H9 (cell line): ENCODE measurements at regions not wholly inside any gene's neighbourhood (a gene's known extent, or its start where the extent isn't known, plus 50 kb on each side); places are given as distances from the start of the nearest gene placed in this dataset.

Experiments
- DNase-seq: peaks from one replicate; pipeline ENCODE4 v3.0.0-alpha.2; 2017
- H2AFZ ChIP-seq: one replicate; pipeline ENCODE4 v1.6.1; 2013; ENCODE audit warnings: mild to moderate bottlenecking, low read length, control low read depth, moderate library complexity
- H2AK5ac ChIP-seq: 2 replicates; pipeline ENCODE4 v1.6.1; 2013; ENCODE audit warnings: low read length, control low read depth, mixed read lengths; ENCODE audit not compliant: insufficient read length
- H2BK120ac ChIP-seq: one replicate; pipeline ENCODE4 v1.6.1; 2013; ENCODE audit warnings: low read depth, mild to moderate bottlenecking, low read length, control low read depth, inconsistent platforms; ENCODE audit not compliant: poor library complexity, severe bottlenecking
- H2BK12ac ChIP-seq: 2 replicates; pipeline ENCODE4 v1.6.1; 2013; ENCODE audit warnings: low read length, control low read depth, mixed read lengths, low read depth; ENCODE audit not compliant: insufficient read length
- H2BK15ac ChIP-seq: 2 replicates; pipeline ENCODE4 v1.6.1; 2013; ENCODE audit warnings: low read depth, low read length, control low read depth
- H2BK20ac ChIP-seq: one replicate; pipeline ENCODE4 v1.6.1; 2013; ENCODE audit warnings: low read depth, mild to moderate bottlenecking, low read length, control low read depth, inconsistent platforms; ENCODE audit not compliant: poor library complexity, severe bottlenecking
- H2BK5ac ChIP-seq: 2 replicates; pipeline ENCODE4 v1.6.1; 2013; ENCODE audit warnings: low read length, control low read depth, mixed read lengths; ENCODE audit not compliant: insufficient read length
- H3K14ac ChIP-seq: 2 replicates; pipeline ENCODE4 v1.6.1; 2013; ENCODE audit warnings: low read length, control low read depth; ENCODE audit not compliant: insufficient read depth
- H3K18ac ChIP-seq: 2 replicates; pipeline ENCODE4 v1.6.1; 2013; ENCODE audit warnings: low read depth, mild to moderate bottlenecking, mixed read lengths, low read length, control low read depth; ENCODE audit not compliant: insufficient read length
- H3K23ac ChIP-seq: 2 replicates; pipeline ENCODE4 v1.6.1; 2013; ENCODE audit warnings: low read length, control low read depth, mixed read lengths, low read depth; ENCODE audit not compliant: insufficient read length
- H3K23me2 ChIP-seq: 2 replicates; pipeline ENCODE4 v1.6.1; 2013; ENCODE audit warnings: low read depth, mild to moderate bottlenecking, mixed read lengths, low read length, control low read depth; ENCODE audit not compliant: insufficient read length, poor library complexity, severe bottlenecking
- H3K27ac ChIP-seq: 2 replicates; pipeline ENCODE4 v1.5.1; 2013; ENCODE audit warnings: low read length, control low read depth, mixed read lengths, low read depth; ENCODE audit not compliant: insufficient read length
- H3K27me3 ChIP-seq: 2 replicates; pipeline ENCODE4 v1.6.1; 2013; ENCODE audit warnings: low read length, control low read depth, inconsistent platforms; ENCODE audit not compliant: insufficient read depth
- H3K4ac ChIP-seq: 2 replicates; pipeline ENCODE4 v1.6.1; 2013; ENCODE audit warnings: low read depth, mild to moderate bottlenecking, control low read depth, inconsistent platforms, low read length, moderate library complexity
- H3K4me1 ChIP-seq: 2 replicates; pipeline ENCODE4 v1.6.1; 2013; ENCODE audit warnings: low read length, control low read depth, inconsistent platforms; ENCODE audit not compliant: insufficient read depth
- H3K4me2 ChIP-seq: 2 replicates; pipeline ENCODE4 v1.6.1; 2013; ENCODE audit warnings: low read length, control low read depth, mixed read lengths; ENCODE audit not compliant: insufficient read length, insufficient read depth
- H3K56ac ChIP-seq: 2 replicates; pipeline ENCODE4 v1.6.1; 2013; ENCODE audit warnings: low read depth, mild to moderate bottlenecking, mixed read lengths, low read length, control low read depth; ENCODE audit not compliant: insufficient read length
- H3K79me1 ChIP-seq: 2 replicates; pipeline ENCODE4 v1.6.1; 2013; ENCODE audit warnings: low read depth, mild to moderate bottlenecking, moderate library complexity, low read length, control low read depth, inconsistent platforms; ENCODE audit not compliant: insufficient read depth, poor library complexity, severe bottlenecking
- H3K79me2 ChIP-seq: 2 replicates; pipeline ENCODE4 v1.6.1; 2013; ENCODE audit warnings: low read length, control low read depth, inconsistent platforms; ENCODE audit not compliant: insufficient read depth
- H3K9ac ChIP-seq: 2 replicates; pipeline ENCODE4 v1.6.1; 2013; ENCODE audit warnings: low read length, control low read depth, mixed read lengths; ENCODE audit not compliant: insufficient read length; ENCODE audit errors: extremely low read depth
- H3K9me3 ChIP-seq: one replicate; pipeline ENCODE4 v1.6.1; 2013; ENCODE audit warnings: low read depth, low read length, inconsistent platforms; ENCODE audit not compliant: control insufficient read depth
- H3T11ph ChIP-seq: one replicate; pipeline ENCODE4 v1.6.1; 2013; ENCODE audit warnings: mild to moderate bottlenecking, low read length, control low read depth, inconsistent platforms
- H4K20me1 ChIP-seq: one replicate; pipeline ENCODE4 v1.6.1; 2013; ENCODE audit not compliant: control insufficient read depth, insufficient read length, insufficient read depth
- H4K5ac ChIP-seq: 2 replicates; pipeline ENCODE4 v1.6.1; 2013; ENCODE audit warnings: low read depth, mild to moderate bottlenecking, mixed read lengths, low read length, control low read depth; ENCODE audit not compliant: insufficient read length
- H4K8ac ChIP-seq: replicated peaks from 2 replicates; pipeline ENCODE4 v1.6.1; 2013; ENCODE audit warnings: low read length, control low read depth, mixed read lengths, low read depth; ENCODE audit not compliant: insufficient read length
- H4K91ac ChIP-seq: 2 replicates; pipeline ENCODE4 v1.6.1; 2013; ENCODE audit warnings: low read depth, mild to moderate bottlenecking, moderate library complexity, mixed read lengths, low read length, control low read depth; ENCODE audit not compliant: insufficient read length
- H3K27ac Mint-ChIP-seq, 3 experiments: 2 replicates in 2 of 3; 3 replicates in 1 of 3; pipeline ENCODE4 v1.8.0; 2020 to 2021; ENCODE audit warnings: mixed read lengths in 3 of 3, mild to moderate bottlenecking in 1 of 3, moderate library complexity in 1 of 3
- H3K27me3 Mint-ChIP-seq: 2 replicates; pipeline ENCODE4 v1.8.0; 2021; ENCODE audit warnings: low read depth, mild to moderate bottlenecking, moderate library complexity, mixed read lengths
- H3K36me3 Mint-ChIP-seq, 3 experiments: 2 replicates in 2 of 3; 3 replicates in 1 of 3; pipeline ENCODE4 v1.8.0; 2020 to 2021; ENCODE audit warnings: low read depth in 3 of 3, mixed read lengths in 3 of 3; ENCODE audit not compliant: insufficient read depth in 1 of 3
- H3K4me1 Mint-ChIP-seq, 2 experiments: 2 replicates each; pipeline ENCODE4 v1.8.0; 2020; ENCODE audit warnings: mixed read lengths in 2 of 2
- H3K4me3 Mint-ChIP-seq, 2 experiments: 2 replicates in 1 of 2; 3 replicates in 1 of 2; pipeline ENCODE4 v1.8.0; 2020 to 2021; ENCODE audit warnings: mild to moderate bottlenecking in 2 of 2, mixed read lengths in 2 of 2, moderate library complexity in 1 of 2
- H3K9me3 Mint-ChIP-seq, 2 experiments: 2 replicates in 1 of 2; 3 replicates in 1 of 2; pipeline ENCODE4 v1.8.0; 2020; ENCODE audit warnings: mild to moderate bottlenecking in 2 of 2, mixed read lengths in 2 of 2, moderate library complexity in 1 of 2
- CTCF ChIP-seq: fragments of 200-600 bp; sonication (generic); conservative IDR thresholded peaks from 3 replicates; pipeline ENCODE4 v1.8.0; 2021; ENCODE audit warnings: antibody characterized with exemption, mild to moderate bottlenecking
- WGBS: extraction: QIAGEN DNeasy Blood & Tissue Kit; methylation state at CpG from one replicate; pipeline ENCODE4 v1.1.7; 2013; ENCODE audit warnings: missing lambda C conversion rate, low lambda C conversion rate, mixed read lengths; ENCODE audit not compliant: insufficient read length; ENCODE audit errors: extremely low coverage; 5-methylcytosine and 5-hydroxymethylcytosine counted together

- Histone ChIP-seq H2AFZ (no peak overlapping the region), H4K91ac (no peak overlapping the region), H4K8ac (no peak overlapping the region), H3K4me1 (no peaks in the 10 kb centered on the region; the same call in 1 of the 2 replicates), H2BK20ac (no peak overlapping the region), H3K9ac (no peak overlapping the region), H2BK5ac (no peak overlapping the region), H2BK12ac (no peak overlapping the region), H3K27ac (no peak overlapping the region), H3K79me2 (no peaks in the 10 kb centered on the region), H4K5ac (no peak overlapping the region), H3K18ac (no peak overlapping the region), H3K4me2 (no peak overlapping the region), H4K20me1 (no peaks in the 10 kb centered on the region), H2BK15ac (no peak overlapping the region), H3K56ac (no peak overlapping the region), H2BK120ac (no peak overlapping the region), H3K9me3 (no peaks in the 10 kb centered on the region), H3T11ph (no peak overlapping the region), H3K27me3 (no peaks in the 10 kb centered on the region), H3K79me1 (no peaks in the 10 kb centered on the region), H3K14ac (no peak overlapping the region), H2AK5ac (no peak overlapping the region), H3K4ac (no peak overlapping the region), H3K23me2 (no peaks in the 10 kb centered on the region), H3K23ac (no peak overlapping the region)
- H3K4me1 Mint-ChIP-seq, result peaks cover 6% of the 10 kb centered on the region in 2 experiments
- DNase-seq, result no peak
- WGBS, result no CpG with 5 or more reads among the region's 2 CpGs
- no peaks in the 10 kb centered on the region; a peak in 1 of 5 replicates for H3K9me3 Mint-ChIP-seq
- TF ChIP-seq CTCF, result no peak
- H3K36me3 Mint-ChIP-seq, result no peaks in the 10 kb centered on the region; a peak in 1 of 7 replicates
- H3K4me3 Mint-ChIP-seq, result no peak overlapping the region
- no peak overlapping the region for H3K27ac Mint-ChIP-seq
- H3K27me3 Mint-ChIP-seq, result no peaks in the 10 kb centered on the region
Measured at GRCh38 chr2:215742021-215742420, 271.3 kb downstream of the MREG start.
